OCI-LY7 (cell line): ENCODE measurements at regions not wholly inside any gene's neighbourhood (a gene's known extent, or its start where the extent isn't known, plus 50 kb on each side); places are given as distances from the start of the nearest gene placed in this dataset.

ENCODE experiments used
- BruUV-seq: library from RNA; stranded (reverse); fragments of 400-500 nt; replicated peaks from 2 replicates; lab custom pipeline; 2021; lab: Mats Ljungman, UMichigan
- CTCF ChIA-PET: fragments of 300-600 bp; sonication (Branson Sonifier 250); formaldehyde crosslinking; loops from one replicate; lab custom pipeline; 2022; ENCODE audit warnings: antibody characterized with exemption; ENCODE audit not compliant: unreplicated experiment; lab: Charles Lee
- POLR2A ChIA-PET: fragments of 300-600 bp; sonication (Branson Sonifier 250); formaldehyde crosslinking; loops from one replicate; lab custom pipeline; 2022; ENCODE audit warnings: antibody characterized with exemption; lab: Charles Lee
- DNase-seq: peaks from one replicate; pipeline ENCODE4 v3.0.0-alpha.2; 2015; ENCODE audit warnings: low spot score
- H2AFZ ChIP-seq: fragments of 200-600 bp; sonication (generic), shearing (Covaris generic); 2 replicates; pipeline ENCODE4 v1.6.1; 2014; ENCODE audit warnings: mild to moderate bottlenecking, antibody characterized with exemption, low read length, moderate library complexity
- H3K27ac ChIP-seq: fragments of 200-600 bp; sonication (generic); 2 replicates; pipeline ENCODE4 v1.5.1; 2014; ENCODE audit warnings: mixed run types, low read depth, mild to moderate bottlenecking, moderate library complexity, low read length, inconsistent platforms; ENCODE audit not compliant: poor library complexity, severe bottlenecking
- H3K36me3 ChIP-seq: fragments of 200-600 bp; sonication (generic); 2 replicates; pipeline ENCODE4 v1.6.1; 2014; ENCODE audit warnings: mild to moderate bottlenecking, antibody characterized with exemption, low read length, moderate library complexity, mixed read lengths; ENCODE audit not compliant: insufficient read depth
- H3K4me1 ChIP-seq: fragments of 200-600 bp; sonication (generic); 2 replicates; pipeline ENCODE4 v1.5.1; 2014; ENCODE audit warnings: mild to moderate bottlenecking, low read length; ENCODE audit not compliant: insufficient read depth, poor library complexity, severe bottlenecking
- H3K4me2 ChIP-seq: fragments of 200-600 bp; sonication (generic); 2 replicates; pipeline ENCODE4 v1.6.1; 2014; ENCODE audit warnings: mild to moderate bottlenecking, low read length
- H3K4me3 ChIP-seq: fragments of 200-600 bp; sonication (generic); 2 replicates; pipeline ENCODE4 v1.5.1; 2014; ENCODE audit warnings: mild to moderate bottlenecking, low read depth, low read length; ENCODE audit not compliant: poor library complexity, severe bottlenecking
- H3K79me2 ChIP-seq: fragments of 200-600 bp; sonication (generic); 2 replicates; pipeline ENCODE4 v1.6.1; 2016; ENCODE audit warnings: low read depth, mild to moderate bottlenecking, low read length, moderate library complexity, mixed read lengths; ENCODE audit not compliant: insufficient read depth
- H3K9me2 ChIP-seq: fragments of 200-600 bp; sonication (generic); 2 replicates; pipeline ENCODE4 v1.6.1; 2016; ENCODE audit warnings: mild to moderate bottlenecking, low read length, mixed read lengths; ENCODE audit not compliant: insufficient read depth
- H3K9me3 ChIP-seq: fragments of 200-600 bp; sonication (generic); 2 replicates; pipeline ENCODE4 v1.6.1; 2014; ENCODE audit warnings: mild to moderate bottlenecking, mixed run types, low read length, mixed read lengths
- H4K20me1 ChIP-seq: fragments of 200-600 bp; sonication (generic); 2 replicates; pipeline ENCODE4 v1.6.1; 2014; ENCODE audit warnings: mild to moderate bottlenecking, antibody characterized with exemption, low read length, moderate library complexity, mixed read lengths; ENCODE audit not compliant: insufficient read depth
- EZH2phosphoT487 ChIP-seq: fragments of 200-600 bp; sonication (generic); IDR thresholded peaks from 2 replicates; pipeline ENCODE4 v1.6.1; 2018; ENCODE audit warnings: low read depth, borderline replicate concordance, mild to moderate bottlenecking, mixed run types, antibody characterized with exemption, low read length, moderate library complexity, mixed read lengths
- intact Hi-C: fragments of 100-400 bp; cut with micrococcal nuclease; formaldehyde crosslinking; loops from one replicate; pipeline ENCODE4 v1.10.0; 2022; ENCODE audit not compliant: unreplicated experiment
- TF ChIP-seq, protein P1 (sequence below): fragments of 200-600 bp; sonication (generic); conservative IDR thresholded peaks from 2 replicates; pipeline ENCODE4 v1.5.1; 2014; ENCODE audit warnings: mild to moderate bottlenecking, antibody characterized with exemption, low read length, moderate library complexity, mixed read lengths

DNA sequence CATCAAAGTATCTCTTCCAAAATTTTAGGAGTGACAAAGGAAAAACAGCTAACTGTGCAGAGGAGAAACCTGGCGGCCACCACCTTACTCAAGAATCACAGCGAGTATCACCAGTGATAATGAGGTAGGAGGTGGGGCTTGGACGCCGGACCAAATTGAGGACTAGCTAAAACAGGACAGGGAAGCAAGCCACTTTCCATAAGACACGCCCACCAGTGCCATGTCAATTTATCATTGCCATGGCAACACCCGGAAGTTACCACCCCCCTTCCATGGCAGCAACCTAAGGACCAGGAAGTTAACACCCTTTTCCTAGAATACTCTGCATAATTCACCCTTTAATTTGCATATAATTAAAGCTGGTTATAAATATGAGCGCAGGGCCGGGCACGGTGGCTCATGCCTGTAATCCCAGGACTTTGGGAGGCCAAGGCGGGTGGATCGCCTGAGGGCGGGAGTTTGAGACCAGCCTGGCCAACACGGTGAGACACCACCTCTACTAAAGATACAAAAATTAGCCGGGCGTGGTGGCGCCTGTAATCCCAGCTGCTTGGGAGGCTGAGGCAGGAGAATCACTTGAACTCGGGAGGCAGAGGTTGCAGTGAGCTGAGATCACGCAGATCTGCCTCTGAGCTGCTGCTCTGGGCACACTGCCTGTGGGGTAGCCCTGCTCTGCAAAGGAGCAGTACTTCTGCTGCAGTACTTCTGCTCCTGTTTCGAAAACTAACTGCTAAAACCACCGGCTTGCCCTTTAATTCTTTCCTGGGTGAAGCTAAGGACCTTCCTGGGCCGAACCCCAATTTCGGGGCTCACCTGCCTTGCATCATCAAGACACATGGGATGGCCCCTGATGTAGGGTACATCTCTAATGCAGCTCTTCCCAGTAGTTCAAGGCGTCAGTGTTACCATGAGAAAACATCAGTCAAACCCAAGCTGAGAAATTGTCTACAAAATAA is 116.7 kb downstream of the HMX1 start:
- Histone ChIP-seq H3K9me2 (no peaks in the 10 kb centered on the region), H3K79me2 (no peaks in the 10 kb centered on the region), H3K9me3 (no peaks in the 10 kb centered on the region), H2AFZ (no peak overlapping the region), H3K27ac (no peak overlapping the region), H3K36me3 (no peaks in the 10 kb centered on the region), H3K4me2 (no peak overlapping the region), H3K4me1 (no peaks in the 10 kb centered on the region), H3K4me3 (no peak overlapping the region), H4K20me1 (no peaks in the 10 kb centered on the region)
- no peak for DNase-seq
- CTCF ChIA-PET, result interaction anchor here (0.5 kb wide), 1 partner anchor 133 kb away, joined by 4 read pairs; no protein-coding TSS in a partner anchor
- intact Hi-C loops, result no loop called here
- POLR2A ChIA-PET, result no interaction called here
- no TSS peak for BruUV-seq
- TF ChIP-seq, protein P1, sequence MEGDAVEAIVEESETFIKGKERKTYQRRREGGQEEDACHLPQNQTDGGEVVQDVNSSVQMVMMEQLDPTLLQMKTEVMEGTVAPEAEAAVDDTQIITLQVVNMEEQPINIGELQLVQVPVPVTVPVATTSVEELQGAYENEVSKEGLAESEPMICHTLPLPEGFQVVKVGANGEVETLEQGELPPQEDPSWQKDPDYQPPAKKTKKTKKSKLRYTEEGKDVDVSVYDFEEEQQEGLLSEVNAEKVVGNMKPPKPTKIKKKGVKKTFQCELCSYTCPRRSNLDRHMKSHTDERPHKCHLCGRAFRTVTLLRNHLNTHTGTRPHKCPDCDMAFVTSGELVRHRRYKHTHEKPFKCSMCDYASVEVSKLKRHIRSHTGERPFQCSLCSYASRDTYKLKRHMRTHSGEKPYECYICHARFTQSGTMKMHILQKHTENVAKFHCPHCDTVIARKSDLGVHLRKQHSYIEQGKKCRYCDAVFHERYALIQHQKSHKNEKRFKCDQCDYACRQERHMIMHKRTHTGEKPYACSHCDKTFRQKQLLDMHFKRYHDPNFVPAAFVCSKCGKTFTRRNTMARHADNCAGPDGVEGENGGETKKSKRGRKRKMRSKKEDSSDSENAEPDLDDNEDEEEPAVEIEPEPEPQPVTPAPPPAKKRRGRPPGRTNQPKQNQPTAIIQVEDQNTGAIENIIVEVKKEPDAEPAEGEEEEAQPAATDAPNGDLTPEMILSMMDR, result no peak
- no peak for TF ChIP-seq EZH2phosphoT487

DNA sequence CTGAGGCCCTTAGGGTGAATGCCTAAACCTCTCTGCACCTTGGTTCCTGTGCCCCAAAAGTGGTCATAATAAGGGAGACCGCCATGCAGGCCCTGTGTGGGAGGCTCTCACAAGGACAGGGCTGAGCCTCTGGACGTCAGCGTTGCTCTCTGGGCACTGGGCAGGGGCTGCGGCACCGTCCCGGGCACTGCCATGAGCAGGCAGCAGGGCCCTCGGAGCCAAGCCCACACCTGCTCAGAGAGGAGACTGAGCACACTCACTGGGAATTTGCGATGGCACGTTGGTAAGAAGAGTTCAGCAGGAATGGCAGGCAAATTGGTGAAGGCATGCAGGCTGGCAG is 123.4 kb downstream of the HMX1 start:
- POLR2A ChIA-PET, result no interaction called here
- no peaks in the 10 kb centered on the region for H3K9me3 ChIP-seq
- no TSS peak for BruUV-seq
- no peaks in the 10 kb centered on the region for H3K9me2 ChIP-seq
- H2AFZ ChIP-seq, result no peak overlapping the region
- no peaks in the 10 kb centered on the region for H3K36me3 ChIP-seq
- no peaks in the 10 kb centered on the region for H3K79me2 ChIP-seq
- TF ChIP-seq EZH2phosphoT487, result no peak
- TF ChIP-seq, protein P1, result no peak
- no peaks in the 10 kb centered on the region for H3K4me1 ChIP-seq
- no peaks in the 10 kb centered on the region for H4K20me1 ChIP-seq
- H3K27ac ChIP-seq, result no peak overlapping the region
- intact Hi-C loops, result no loop called here
- no peak overlapping the region for H3K4me3 ChIP-seq
- no peak overlapping the region for H3K4me2 ChIP-seq
- DNase-seq, result no peak
- CTCF ChIA-PET, result no interaction called here
